A172 (cell line): ENCODE measurements at regions not wholly inside any gene's neighbourhood (a gene's known extent, or its start where the extent isn't known, plus 50 kb on each side); places are given as distances from the start of the nearest gene placed in this dataset.
"Not testable (repeated sequence)": the region's sequence is repeated elsewhere in the genome, so short reads cannot be mapped to it uniquely, and the experiment has no call there.

Experiments
- DNase-seq: peaks from one replicate; pipeline ENCODE4 v3.0.0-alpha.2; 2015; ENCODE audit warnings: low spot score

DNA sequence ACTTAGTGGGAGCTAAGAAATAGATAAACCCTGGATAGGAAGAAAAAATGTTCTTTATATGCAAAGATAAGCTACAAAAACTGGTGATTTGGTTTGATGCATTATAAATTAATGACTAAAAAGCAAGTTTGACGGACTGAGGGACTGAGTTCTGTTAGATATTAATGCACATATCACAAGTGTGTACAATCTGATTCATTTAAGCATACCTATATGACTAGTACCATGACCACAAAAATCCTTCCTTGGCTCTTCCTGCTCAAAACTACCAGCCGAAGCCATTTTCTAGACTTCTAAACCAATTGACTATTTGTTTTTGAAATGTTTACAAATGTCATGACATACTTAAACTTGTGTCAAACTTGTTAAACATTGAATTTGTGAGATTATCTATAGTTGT lies 374.5 kb upstream of the MON1B start:
- DNase-seq: no peak

DNA sequence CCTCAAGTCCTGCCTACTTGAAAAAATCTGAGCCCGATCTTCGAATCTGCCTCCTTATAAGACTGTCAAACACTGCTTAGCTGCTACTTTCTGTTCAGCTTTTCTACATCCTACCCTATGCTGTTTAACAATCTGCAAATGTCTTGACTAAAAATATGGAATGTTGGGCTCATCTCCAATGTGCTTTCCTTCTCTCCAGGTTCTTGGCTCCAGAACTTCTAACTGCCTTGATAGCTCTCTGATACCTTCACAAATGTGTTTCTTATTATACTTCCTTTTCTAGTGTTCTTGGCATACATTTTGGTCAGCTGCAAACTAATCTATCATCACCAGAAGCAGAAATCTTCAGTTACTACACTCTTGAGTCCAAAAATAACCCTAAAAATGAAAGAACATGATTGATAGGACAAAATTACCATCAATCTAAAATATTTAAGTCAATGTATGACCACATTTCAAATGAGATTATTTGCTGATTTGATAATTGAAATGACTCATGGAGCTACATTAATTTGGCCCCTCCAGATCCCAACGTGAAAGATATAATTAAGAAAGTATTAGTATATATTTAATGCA lies 372.3 kb upstream of the MON1B start:
- no peak for DNase-seq

DNA sequence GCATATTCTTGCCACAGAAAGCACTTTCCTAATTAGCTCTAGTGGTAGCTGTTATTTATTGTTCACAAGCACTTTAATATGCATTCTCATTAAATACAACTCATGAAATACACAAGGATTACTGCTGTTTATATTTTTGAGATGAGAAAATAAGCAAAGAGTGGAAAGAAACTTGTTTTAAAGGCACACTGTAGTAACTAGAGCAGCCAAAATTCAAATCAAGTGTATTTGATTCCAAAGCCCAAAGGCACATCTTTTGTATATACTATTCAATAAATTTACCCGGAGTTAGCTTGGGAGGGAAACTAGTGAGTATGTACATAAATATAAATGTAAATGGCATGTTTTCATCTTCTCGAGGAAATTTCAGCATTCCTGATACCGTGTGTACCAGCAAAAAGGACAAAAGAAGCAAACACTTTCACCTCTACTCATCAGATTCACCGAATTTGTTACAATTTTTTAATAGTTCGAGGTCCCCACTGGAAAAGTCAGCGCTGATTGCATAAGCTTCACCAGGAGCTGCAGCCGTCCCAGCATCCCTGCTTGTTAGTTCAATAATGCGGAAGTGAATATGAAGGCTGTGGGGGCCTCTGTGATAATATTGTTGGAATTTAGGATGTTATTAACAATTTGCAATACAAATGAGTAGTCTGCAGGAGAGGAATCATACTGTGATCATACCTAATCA lies 371.6 kb upstream of the MON1B start:
- no peak for DNase-seq

DNA sequence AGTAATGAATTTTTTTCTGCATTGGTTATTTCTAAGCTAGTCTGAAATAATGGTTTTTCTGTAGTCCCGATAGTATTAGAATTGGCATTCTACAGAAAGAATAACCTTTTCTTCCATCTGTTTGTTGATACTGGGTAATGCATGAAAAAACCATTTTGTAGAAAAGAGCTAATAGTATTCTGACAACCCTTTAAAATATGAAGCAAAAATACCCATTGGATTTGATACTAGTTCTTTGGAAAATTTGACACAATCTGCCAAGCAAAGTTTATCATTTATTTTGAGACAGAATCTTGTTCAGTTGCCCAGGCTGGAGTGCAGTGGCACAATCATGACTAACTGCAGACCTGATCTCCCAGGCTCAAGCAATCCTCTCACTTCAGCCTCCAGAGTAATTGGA lies 366.8 kb upstream of the MON1B start:
- no peak for DNase-seq

DNA sequence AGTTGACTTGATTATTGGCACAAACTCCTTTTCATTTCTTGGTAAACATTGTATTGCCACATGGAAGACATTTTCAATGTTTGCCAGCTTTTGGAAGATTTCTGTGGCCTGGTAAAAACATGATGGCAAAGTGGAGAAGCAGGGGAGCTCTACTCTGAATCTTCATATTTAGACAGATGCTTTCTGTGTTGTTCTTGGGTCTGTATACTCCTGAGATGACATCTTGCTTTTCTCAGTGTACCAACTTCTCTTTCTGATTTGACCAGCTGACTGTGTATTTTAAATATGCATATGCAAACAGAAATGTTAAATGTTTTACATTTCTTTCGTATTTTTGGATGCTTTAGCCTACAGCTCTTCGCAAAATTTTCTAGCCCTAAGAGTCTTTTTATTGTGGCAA lies 366.2 kb upstream of the MON1B start:
- no peak for DNase-seq

DNA sequence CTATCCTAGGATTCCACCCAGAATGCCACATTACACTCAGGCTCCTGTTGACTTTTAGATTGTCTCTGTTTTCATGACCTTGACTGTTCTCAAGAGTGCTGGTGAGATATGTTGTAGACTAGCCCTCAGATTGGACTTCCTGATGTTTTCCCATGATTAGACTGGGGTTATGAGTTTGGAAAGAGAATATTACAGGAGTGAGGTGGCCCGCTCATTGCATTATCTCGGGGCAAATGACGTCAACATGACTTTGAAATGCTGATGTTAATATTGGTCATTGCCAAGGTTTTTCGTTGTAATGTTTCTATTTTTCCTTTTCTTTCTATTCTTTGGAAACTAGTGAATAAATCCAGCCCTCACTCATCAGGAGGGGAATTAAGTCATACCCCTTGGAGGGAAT lies 355.7 kb upstream of the MON1B start:
- no peak for DNase-seq

DNA sequence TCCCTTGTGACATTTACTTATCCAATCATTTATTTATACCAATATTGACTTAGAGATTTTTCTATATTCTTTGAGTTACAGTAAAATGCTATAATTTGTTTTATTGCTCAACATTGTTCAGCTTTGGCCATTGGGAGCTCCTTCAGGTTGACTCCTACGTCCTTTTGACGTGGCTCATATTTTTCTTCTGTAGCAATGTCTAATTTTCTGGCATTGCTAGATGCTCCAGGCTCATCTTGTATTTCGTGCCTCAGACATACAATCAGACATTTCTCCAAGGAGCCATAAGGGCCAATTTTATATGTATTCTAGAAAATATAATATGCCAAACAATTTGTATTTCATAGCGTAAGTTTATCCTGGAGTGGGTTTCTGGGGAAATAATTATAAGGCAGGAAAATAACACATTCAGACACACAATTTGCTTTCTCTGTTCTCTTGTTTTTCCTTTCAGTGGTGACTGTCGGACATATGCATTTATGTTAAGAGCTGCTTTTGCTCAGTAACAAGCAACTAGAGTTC lies 355.1 kb upstream of the MON1B start:
- DNase-seq: no peak

DNA sequence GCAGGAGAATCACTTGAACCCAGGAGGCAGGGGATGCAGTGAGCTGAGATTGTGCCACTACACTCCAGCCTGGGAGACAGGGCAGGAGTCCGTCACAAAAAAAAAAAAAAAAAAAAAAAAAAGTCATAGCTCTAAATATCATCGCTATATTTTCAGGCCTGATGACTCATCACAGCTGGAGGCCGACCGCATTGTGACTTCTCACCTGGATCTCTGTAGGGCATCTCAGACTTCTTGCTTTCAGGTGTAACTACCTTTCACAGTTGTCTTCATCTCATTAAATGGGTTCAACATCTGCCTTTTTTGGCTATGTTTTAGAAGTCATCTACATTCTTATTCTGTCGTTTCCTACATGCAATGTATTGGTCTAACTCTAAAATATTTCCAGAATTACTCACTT lies 353.1 kb upstream of the MON1B start:
- DNase-seq: no peak

DNA sequence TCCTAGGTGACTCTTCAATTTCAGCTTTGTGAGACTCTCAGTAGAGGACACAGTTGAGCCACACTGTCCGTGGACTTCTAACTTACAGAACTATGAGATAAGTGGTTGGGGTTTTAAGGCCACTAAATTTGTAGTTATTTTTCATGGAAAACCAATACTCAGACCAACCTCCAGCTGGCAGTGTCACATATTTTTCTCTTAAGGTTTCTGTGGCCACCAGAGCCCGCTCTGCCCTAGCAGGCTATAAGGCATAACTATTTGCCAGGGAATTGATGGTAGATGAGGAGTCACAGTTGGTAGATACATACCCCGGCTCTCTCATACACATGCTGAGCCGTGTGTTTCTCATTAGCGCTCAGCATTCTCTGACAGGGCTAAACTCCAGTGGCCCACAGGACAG lies 336.8 kb upstream of the MON1B start:
- no peak for DNase-seq

DNA sequence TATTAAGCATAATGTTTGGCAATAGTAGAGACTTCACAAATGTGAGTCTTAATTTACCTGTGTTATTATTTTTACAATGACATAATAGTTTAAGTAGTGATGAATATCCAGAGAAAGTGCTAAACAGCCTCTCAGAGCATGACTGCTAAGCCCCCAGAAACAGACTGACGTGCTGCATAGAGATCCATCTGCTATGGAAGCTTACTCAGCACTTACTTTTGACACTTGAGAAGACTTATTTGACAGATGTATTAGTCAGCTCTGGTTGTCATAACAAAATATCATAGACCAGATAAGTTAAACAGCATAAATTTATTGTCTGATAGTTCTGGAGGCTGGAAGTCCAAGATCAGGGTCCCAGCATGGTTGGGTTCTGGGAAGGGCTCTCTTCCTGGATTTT lies 334.9 kb upstream of the MON1B start:
- DNase-seq: no peak

DNA sequence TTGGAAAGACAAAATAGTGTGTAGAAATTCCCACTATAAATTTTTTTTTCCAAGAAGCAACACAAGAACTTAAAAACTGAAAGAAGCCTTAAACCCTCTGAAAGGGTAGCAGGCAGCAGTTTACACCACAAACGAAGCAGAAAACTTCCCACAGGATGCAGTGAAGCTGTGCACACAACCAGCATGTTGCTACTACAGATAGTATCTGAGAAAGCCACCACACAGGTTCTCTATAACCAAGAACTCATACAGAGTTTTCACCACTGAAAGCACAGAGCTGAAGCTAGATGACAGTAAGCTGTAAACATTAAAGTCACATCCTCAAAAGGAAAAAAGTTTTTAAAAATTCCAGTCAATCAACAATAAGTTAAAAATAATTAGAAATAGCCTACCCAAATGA lies 333.6 kb upstream of the MON1B start:
- no peak for DNase-seq

DNA sequence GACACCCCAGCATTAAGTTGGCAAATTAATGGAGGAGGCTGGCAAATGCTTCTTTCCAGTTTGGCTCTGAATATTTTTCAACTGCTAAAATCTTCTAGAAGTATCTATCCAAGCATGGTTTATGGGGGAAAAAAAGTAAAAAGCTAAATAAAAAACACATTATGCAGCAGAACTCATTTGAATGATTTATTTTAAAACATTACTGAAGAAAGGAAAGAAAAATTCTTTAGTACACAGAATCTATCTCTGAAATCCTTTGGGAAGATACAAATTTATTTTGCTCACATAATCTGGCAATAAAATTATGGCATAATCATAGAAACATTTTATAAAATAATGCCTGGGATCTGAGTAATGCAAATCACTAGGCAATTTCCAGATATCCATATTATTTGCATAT lies 328.1 kb upstream of the MON1B start:
- no peak for DNase-seq

DNA sequence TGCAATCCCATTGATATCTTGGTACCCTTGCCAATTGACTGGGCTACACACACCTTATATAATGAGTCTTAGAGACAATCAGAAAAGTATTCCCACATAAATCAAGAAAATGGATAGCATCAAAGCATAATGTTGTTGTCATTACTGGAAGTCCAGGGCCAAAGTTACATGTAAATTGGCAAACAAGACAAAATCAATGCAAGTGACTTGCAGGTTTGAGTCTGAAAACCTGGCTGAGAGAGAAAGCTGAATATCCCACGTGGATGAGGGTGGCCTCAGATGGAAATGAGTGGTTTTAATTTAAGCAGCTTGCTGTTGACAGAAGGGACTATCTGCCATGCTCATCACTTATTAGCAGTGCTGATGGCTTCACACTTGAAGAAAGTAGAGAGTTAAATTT lies 324.0 kb upstream of the MON1B start:
- DNase-seq: no peak

DNA sequence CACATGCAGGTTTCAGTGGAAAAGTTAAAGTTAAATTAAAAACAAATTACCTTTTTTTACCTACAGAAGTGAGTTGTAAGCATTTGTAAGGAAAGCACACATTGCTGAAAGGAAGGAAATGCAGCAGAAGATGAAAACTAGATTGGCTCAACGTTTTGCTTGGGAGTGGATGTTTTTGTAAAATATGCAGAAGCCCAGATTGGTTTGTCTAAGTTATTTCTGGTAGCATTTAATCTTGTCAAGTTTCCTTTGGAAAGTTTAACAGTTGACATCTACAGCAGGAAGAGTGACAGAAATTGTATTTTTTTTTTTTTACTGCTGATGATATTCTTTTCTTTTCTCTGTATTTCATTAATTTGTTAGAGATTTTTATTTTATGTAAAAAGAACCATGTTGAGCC lies 315.1 kb upstream of the MON1B start:
- DNase-seq: no peak

DNA sequence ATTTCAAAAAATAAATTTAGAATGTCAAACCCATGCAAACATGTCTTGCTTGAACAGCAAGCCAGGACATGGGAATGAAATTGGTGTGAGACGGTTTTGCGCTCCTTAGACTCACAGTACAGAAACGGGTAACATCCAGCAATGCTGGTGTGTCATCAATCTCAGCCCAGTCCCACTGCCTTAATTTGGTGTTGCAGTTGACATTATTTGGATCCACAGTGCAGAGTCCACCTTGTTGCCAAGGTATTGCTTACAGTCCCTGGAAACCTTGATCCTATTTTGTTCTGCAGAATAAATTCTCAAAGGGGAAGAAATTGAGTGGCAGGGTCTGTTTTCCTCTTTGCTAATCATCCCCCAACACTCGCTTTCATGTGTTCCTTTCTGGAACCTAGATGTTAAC lies 311.6 kb upstream of the MON1B start:
- DNase-seq: no peak

DNA sequence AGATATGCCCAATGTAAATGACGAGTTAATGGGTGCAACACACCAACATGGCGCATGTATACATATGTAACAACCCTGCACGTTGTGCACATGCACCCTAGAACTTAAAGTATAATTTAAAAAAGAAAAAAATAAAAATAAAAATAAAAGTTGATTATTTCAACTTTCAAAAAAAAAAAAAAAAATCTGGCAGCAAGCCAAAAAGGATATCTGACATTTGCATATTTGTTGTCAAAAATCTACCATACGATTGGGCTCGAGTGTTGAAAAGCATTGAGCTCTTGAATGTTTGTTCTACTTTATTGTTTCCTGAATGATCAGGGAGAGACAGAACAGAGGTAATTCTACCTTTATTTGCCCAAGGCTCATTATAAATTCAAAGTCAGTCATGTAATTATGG lies 310.5 kb upstream of the MON1B start:
- not testable (repeated sequence) for DNase-seq

DNA sequence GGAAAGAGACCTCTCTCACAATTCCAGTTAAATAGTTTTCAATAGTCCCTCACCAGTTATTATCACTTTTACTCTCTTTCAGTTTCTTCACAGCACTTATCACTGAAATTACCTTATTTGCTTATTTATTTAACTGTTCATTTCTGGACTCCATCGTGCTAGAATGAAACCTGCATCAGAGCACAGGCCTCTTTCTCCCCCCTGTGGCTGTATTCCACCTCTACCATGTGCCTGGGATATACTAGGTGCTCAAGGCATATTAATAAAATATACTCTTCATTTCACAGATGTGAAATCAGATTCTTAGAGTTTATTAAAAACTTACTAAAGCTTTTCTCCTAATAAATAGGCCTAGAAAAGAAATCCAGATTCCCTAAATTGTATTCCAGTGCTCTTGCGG lies 308.9 kb upstream of the MON1B start:
- DNase-seq: no peak

DNA sequence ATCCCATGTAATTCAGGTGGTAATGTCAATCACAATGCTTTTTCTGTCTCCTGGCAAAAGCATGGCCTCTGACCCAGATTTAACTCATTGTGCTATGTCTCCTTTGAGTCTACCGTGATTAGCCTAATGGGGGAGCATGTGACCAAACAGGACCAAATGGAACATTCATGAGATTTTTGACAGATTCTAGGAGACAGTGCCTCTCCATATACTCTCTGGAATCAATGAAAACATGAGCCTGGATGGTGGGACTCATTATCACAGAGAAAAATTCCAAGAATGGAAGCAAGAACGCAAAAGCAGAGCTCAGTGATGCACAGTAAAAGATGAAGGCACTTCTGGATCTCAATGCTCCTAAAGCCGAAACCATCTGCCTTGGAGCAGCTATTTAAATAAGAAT lies 307.9 kb upstream of the MON1B start:
- DNase-seq: no peak

DNA sequence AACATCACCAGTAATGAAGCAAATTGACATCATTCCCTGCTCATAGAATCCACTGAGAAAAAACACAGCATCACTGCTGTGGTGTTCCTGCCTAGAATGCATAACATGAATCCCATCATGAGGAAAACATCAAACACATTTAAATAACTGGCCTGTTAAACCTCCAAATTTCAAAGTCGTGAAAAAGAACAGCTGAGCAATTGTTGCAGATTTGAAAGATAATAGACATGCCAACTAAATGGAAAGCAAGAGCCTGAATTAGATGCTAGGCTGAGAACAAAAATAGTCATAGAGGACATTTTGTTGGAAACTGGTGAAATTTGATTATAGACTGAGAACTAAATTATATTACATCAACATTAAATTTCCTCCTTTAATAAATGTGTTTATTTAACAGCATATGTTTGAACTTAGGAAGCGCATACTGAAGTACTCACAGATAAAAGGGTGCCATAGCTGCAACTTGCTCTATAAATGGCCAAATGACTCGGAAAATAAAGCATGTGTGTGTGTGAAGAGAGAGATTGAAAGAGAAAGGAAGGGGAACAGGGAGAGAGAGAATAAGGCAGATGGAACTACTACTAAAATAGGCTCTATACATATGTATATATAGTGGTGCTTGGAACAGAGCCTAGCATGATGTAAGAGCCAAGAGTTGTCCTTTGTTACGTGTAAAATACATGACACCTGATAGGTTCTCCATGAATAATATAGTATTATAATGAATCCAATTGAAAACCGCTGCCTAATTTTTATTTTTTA lies 305.0 kb upstream of the MON1B start:
- DNase-seq: no peak

DNA sequence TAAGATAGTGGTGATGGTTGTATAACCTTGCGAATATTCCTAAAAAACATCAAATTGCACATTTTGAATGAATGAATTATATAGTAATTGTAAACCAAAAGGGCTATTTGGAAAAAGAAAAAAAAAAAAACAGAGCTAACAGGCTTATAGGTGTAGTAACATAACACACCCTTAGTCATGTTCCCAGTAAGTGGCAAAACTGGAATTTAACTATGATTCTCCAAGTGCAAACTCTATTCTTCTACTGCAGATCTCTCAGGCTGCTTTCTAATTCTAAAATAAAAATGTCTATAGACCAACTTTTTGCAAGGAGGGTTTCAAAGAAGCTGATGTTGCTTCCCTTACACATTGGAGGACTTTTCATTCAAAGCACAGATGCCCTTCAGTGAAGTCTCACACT lies 293.2 kb upstream of the MON1B start:
- DNase-seq: no peak

DNA sequence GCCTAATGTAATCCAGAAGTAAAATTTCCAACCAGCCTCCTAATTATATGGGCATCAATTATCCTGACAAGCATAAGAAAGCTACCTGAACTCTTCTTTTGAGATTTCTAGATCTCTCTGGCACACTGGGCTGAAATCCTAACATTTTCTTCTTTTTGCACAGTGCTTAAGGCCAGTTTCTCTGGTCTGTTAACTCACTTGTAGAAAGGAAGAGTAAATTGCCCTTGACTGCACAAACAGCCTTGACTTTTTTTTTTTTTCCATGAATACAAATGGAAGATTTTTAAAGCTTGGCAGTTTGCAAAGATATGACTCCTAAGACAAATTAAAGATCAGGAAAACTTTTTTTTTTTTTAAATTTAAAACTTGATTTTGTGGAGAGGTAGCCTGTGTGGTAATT lies 291.2 kb upstream of the MON1B start:
- DNase-seq: no peak

DNA sequence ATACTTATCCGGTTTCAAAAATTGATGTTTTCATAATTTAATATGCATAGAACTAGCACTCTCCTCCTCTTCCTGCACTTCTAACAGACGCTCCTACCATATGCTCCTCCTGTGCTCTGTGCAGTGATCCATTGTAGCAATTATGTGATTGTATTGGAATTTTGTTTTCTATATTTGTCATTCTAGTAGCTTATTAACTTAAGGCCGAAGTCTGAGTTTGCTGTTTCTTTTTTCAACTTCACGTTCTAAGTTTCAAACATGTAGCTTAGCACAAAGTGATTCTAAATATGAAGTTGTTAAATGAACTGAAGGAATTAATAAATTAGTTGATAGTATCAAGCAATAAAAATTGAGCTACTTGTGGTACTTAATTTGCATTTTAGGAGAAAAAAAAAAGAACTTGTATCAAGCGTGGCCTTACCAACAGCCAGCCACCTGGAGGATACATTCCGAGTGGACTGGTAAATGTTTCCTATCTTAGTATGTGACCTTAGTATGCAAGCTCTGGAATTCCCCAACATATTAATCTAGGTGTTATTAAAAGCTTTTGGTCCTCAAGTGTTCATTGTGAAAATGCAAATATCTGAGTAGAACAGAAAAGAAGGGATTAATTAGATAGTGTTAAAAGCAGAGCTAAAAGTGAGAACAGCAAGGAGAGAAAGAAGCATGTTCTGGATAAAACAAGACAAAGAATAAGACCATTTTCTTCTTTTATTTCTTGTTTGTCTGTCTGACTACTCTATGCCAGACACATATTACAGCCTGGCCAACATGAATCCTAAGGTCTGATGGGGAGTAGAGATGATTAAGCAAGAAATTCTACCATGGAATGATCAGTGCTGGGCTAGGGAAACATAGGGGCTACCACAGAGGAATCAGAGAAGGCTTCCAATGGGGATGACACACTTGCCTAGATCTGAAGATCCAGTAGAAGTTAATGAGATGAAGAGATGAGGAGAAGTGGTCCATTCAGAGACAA lies 290.4 kb upstream of the MON1B start:
- DNase-seq: no peak
